HG03280 (cell line): ENCODE measurements at regions not wholly inside any gene's neighbourhood (a gene's known extent, or its start where the extent isn't known, plus 50 kb on each side); places are given as distances from the start of the nearest gene placed in this dataset.
"Not testable (repeated sequence)": the region's sequence is repeated elsewhere in the genome, so short reads cannot be mapped to it uniquely, and the experiment has no call there.

Experiments
- ATAC-seq: cut with Tn5 transposase; IDR thresholded peaks from one replicate; pipeline ENCODE4 v1.9.1; 2021; ENCODE audit warnings: mild to moderate bottlenecking, moderate library complexity; ENCODE audit not compliant: unreplicated experiment

- no peak for ATAC-seq
Measured at GRCh38 chr2:139737659-139738058, 957.5 kb upstream of the NXPH2 start.

GRCh38 chr2:139730197-139730596 lies 950.0 kb upstream of the NXPH2 start:
- ATAC-seq: no peak

GRCh38 chr2:139721411-139721995 lies 941.3 kb upstream of the NXPH2 start:
- ATAC-seq: no peak

GRCh38 chr2:139720056-139720455 lies 939.9 kb upstream of the NXPH2 start:
- ATAC-seq: no peak

GRCh38 chr2:139704606-139705005 lies 924.4 kb upstream of the NXPH2 start:
- ATAC-seq: no peak

GRCh38 chr2:139694327-139694726 lies 914.1 kb upstream of the NXPH2 start:
- no peak for ATAC-seq

GRCh38 chr2:139686205-139686604 lies 906.0 kb upstream of the NXPH2 start:
- ATAC-seq: no peak

GRCh38 chr2:139685090-139685983 lies 905.1 kb upstream of the NXPH2 start:
- ATAC-seq: no peak

- no peak for ATAC-seq
Measured at GRCh38 chr2:139684286-139684860, 904.2 kb upstream of the NXPH2 start.

GRCh38 chr2:139674577-139674976 lies 894.4 kb upstream of the NXPH2 start:
- ATAC-seq: no peak

GRCh38 chr2:139673447-139673846 lies 893.3 kb upstream of the NXPH2 start:
- ATAC-seq: not testable (repeated sequence)

- ATAC-seq: no peak
Measured at GRCh38 chr2:139669675-139670074, 889.5 kb upstream of the NXPH2 start.

GRCh38 chr2:139652385-139652784 lies 872.2 kb upstream of the NXPH2 start:
- no peak for ATAC-seq

- ATAC-seq: no peak
Measured at GRCh38 chr2:139645617-139646016, 865.4 kb upstream of the NXPH2 start.

- no peak for ATAC-seq
Measured at GRCh38 chr2:139643139-139643538, 862.9 kb upstream of the NXPH2 start.

GRCh38 chr2:139631966-139632365 lies 851.8 kb upstream of the NXPH2 start:
- ATAC-seq: no peak

GRCh38 chr2:139628931-139629330 lies 848.7 kb upstream of the NXPH2 start:
- ATAC-seq: no peak

- no peak for ATAC-seq
Measured at GRCh38 chr2:139626128-139626527, 845.9 kb upstream of the NXPH2 start.

GRCh38 chr2:139622691-139623090 lies 842.5 kb upstream of the NXPH2 start:
- ATAC-seq: no peak

GRCh38 chr2:139617747-139618146 lies 837.6 kb upstream of the NXPH2 start:
- no peak for ATAC-seq

- no peak for ATAC-seq
Measured at GRCh38 chr2:139613264-139613663, 833.1 kb upstream of the NXPH2 start.

- ATAC-seq: no peak
Measured at GRCh38 chr2:139610512-139610911, 830.3 kb upstream of the NXPH2 start.
